ENCODE measurements at regions not wholly inside any gene's neighbourhood (a gene's known extent, or its start where the extent isn't known, plus 50 kb on each side); places are given as distances from the start of the nearest gene placed in this dataset.

DNA sequence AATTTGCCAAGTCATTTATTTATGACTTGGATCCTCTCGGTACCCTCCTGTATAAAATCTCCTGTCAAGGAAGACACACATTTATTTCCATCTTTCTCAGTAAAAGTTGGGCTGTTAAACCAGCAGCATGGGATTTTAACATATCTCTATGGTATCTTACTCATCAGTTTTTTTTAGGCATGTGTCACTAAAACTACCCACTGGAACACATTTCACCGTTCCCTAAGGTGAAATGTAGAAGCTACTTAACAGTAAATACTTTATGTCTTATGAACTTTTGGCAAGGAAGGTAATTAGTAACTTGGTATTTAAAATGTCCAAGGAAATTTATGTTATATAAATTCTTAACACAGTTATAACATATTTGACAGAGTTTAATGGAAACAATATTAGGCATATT, 152.5 kb upstream of the HDAC9 start:
- Histone ChIP-seq H3K36me3 (ENCODE audit: insufficient read depth) (no peaks in the 10 kb centered on the region), H3K27me3 (ENCODE audit: insufficient read depth) (no peaks in the 10 kb centered on the region), H3K4me3 (no peak overlapping the region), H3K4me2 (no peak overlapping the region), H4K20me1 (replicated peaks; ENCODE audit: insufficient read depth) (no peaks in the 10 kb centered on the region), H3K4me1 (ENCODE audit: insufficient read depth) (no peaks in the 10 kb centered on the region), H2AFZ (no peak overlapping the region), H3K79me2 (replicated peaks; ENCODE audit: insufficient read depth) (no peaks in the 10 kb centered on the region), H3K9me2 (ENCODE audit: insufficient read depth) (no peaks in the 10 kb centered on the region), H3K27ac (ENCODE audit: low read depth) (no peak overlapping the region), H3F3A (replicated peaks; ENCODE audit: low read depth) (no peaks in the 10 kb centered on the region)
- H3K27me3 Mint-ChIP-seq (ENCODE audit: insufficient read depth, low read depth, poor library complexity), result no peaks in the 10 kb centered on the region
- H3K27ac Mint-ChIP-seq, result no peak overlapping the region
- no peak overlapping the region for H3K4me3 Mint-ChIP-seq
- ATAC-seq, result no peak
- TF ChIP-seq ZNF114 (CRISPR knock-in tag; IDR thresholded peaks at IDR 0.05) (no peak), NANOG (IDR thresholded peaks at IDR 0.05; ENCODE audit: borderline replicate concordance) (no peak), STAT1 (IDR thresholded peaks at IDR 0.05; ENCODE audit: unreplicated experiment) (no peak), ZNF331 (CRISPR knock-in tag; IDR thresholded peaks at IDR 0.05; ENCODE audit: low read depth) (no peak), EZH2phosphoT487 (IDR thresholded peaks at IDR 0.05; ENCODE audit: unreplicated experiment) (no peak), EZH2 (IDR thresholded peaks at IDR 0.05; ENCODE audit: low read depth, unreplicated experiment) (no peak), JUNB (IDR thresholded peaks at IDR 0.05; ENCODE audit: unreplicated experiment) (no peak), POLR2AphosphoS5 (IDR thresholded peaks at IDR 0.05; ENCODE audit: low read depth) (no peak), CREB1 (CRISPR knock-in tag; IDR thresholded peaks at IDR 0.05; ENCODE audit: low read depth) (no peak)
- TF ChIP-seq, protein P1, sequence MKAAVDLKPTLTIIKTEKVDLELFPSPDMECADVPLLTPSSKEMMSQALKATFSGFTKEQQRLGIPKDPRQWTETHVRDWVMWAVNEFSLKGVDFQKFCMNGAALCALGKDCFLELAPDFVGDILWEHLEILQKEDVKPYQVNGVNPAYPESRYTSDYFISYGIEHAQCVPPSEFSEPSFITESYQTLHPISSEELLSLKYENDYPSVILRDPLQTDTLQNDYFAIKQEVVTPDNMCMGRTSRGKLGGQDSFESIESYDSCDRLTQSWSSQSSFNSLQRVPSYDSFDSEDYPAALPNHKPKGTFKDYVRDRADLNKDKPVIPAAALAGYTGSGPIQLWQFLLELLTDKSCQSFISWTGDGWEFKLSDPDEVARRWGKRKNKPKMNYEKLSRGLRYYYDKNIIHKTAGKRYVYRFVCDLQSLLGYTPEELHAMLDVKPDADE (IDR thresholded peaks at IDR 0.05), result no peak
- TF ChIP-seq, protein P2, sequence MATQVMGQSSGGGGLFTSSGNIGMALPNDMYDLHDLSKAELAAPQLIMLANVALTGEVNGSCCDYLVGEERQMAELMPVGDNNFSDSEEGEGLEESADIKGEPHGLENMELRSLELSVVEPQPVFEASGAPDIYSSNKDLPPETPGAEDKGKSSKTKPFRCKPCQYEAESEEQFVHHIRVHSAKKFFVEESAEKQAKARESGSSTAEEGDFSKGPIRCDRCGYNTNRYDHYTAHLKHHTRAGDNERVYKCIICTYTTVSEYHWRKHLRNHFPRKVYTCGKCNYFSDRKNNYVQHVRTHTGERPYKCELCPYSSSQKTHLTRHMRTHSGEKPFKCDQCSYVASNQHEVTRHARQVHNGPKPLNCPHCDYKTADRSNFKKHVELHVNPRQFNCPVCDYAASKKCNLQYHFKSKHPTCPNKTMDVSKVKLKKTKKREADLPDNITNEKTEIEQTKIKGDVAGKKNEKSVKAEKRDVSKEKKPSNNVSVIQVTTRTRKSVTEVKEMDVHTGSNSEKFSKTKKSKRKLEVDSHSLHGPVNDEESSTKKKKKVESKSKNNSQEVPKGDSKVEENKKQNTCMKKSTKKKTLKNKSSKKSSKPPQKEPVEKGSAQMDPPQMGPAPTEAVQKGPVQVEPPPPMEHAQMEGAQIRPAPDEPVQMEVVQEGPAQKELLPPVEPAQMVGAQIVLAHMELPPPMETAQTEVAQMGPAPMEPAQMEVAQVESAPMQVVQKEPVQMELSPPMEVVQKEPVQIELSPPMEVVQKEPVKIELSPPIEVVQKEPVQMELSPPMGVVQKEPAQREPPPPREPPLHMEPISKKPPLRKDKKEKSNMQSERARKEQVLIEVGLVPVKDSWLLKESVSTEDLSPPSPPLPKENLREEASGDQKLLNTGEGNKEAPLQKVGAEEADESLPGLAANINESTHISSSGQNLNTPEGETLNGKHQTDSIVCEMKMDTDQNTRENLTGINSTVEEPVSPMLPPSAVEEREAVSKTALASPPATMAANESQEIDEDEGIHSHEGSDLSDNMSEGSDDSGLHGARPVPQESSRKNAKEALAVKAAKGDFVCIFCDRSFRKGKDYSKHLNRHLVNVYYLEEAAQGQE (IDR thresholded peaks at IDR 0.05; ENCODE audit: unreplicated experiment), result no peak
- TF ChIP-seq, protein P3, sequence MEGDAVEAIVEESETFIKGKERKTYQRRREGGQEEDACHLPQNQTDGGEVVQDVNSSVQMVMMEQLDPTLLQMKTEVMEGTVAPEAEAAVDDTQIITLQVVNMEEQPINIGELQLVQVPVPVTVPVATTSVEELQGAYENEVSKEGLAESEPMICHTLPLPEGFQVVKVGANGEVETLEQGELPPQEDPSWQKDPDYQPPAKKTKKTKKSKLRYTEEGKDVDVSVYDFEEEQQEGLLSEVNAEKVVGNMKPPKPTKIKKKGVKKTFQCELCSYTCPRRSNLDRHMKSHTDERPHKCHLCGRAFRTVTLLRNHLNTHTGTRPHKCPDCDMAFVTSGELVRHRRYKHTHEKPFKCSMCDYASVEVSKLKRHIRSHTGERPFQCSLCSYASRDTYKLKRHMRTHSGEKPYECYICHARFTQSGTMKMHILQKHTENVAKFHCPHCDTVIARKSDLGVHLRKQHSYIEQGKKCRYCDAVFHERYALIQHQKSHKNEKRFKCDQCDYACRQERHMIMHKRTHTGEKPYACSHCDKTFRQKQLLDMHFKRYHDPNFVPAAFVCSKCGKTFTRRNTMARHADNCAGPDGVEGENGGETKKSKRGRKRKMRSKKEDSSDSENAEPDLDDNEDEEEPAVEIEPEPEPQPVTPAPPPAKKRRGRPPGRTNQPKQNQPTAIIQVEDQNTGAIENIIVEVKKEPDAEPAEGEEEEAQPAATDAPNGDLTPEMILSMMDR (conservative IDR thresholded peaks at IDR 0.05; ENCODE audit: low read depth in 2 of 2), result no peak
- TF ChIP-seq, protein P4, sequence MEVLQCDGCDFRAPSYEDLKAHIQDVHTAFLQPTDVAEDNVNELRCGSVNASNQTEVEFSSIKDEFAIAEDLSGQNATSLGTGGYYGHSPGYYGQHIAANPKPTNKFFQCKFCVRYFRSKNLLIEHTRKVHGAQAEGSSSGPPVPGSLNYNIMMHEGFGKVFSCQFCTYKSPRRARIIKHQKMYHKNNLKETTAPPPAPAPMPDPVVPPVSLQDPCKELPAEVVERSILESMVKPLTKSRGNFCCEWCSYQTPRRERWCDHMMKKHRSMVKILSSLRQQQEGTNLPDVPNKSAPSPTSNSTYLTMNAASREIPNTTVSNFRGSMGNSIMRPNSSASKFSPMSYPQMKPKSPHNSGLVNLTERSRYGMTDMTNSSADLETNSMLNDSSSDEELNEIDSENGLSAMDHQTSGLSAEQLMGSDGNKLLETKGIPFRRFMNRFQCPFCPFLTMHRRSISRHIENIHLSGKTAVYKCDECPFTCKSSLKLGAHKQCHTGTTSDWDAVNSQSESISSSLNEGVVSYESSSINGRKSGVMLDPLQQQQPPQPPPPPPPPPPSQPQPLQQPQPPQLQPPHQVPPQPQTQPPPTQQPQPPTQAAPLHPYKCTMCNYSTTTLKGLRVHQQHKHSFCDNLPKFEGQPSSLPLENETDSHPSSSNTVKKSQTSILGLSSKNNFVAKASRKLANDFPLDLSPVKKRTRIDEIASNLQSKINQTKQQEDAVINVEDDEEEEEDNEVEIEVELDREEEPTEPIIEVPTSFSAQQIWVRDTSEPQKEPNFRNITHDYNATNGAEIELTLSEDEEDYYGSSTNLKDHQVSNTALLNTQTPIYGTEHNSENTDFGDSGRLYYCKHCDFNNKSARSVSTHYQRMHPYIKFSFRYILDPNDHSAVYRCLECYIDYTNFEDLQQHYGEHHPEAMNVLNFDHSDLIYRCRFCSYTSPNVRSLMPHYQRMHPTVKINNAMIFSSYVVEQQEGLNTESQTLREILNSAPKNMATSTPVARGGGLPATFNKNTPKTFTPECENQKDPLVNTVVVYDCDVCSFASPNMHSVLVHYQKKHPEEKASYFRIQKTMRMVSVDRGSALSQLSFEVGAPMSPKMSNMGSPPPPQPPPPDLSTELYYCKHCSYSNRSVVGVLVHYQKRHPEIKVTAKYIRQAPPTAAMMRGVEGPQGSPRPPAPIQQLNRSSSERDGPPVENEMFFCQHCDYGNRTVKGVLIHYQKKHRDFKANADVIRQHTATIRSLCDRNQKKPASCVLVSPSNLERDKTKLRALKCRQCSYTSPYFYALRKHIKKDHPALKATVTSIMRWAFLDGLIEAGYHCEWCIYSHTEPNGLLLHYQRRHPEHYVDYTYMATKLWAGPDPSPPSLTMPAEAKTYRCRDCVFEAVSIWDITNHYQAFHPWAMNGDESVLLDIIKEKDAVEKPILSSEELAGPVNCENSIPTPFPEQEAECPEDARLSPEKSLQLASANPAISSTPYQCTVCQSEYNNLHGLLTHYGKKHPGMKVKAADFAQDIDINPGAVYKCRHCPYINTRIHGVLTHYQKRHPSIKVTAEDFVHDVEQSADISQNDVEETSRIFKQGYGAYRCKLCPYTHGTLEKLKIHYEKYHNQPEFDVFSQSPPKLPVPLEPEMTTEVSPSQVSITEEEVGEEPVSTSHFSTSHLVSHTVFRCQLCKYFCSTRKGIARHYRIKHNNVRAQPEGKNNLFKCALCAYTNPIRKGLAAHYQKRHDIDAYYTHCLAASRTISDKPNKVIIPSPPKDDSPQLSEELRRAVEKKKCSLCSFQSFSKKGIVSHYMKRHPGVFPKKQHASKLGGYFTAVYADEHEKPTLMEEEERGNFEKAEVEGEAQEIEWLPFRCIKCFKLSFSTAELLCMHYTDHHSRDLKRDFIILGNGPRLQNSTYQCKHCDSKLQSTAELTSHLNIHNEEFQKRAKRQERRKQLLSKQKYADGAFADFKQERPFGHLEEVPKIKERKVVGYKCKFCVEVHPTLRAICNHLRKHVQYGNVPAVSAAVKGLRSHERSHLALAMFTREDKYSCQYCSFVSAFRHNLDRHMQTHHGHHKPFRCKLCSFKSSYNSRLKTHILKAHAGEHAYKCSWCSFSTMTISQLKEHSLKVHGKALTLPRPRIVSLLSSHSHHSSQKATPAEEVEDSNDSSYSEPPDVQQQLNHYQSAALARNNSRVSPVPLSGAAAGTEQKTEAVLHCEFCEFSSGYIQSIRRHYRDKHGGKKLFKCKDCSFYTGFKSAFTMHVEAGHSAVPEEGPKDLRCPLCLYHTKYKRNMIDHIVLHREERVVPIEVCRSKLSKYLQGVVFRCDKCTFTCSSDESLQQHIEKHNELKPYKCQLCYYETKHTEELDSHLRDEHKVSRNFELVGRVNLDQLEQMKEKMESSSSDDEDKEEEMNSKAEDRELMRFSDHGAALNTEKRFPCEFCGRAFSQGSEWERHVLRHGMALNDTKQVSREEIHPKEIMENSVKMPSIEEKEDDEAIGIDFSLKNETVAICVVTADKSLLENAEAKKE (CRISPR knock-in tag; IDR thresholded peaks at IDR 0.05), result no peak
- peaks cover 8% of the 10 kb centered on the region; the same call in 2 of the 3 replicates for H3K9me3 Mint-ChIP-seq
- no peaks in the 10 kb centered on the region; the same call in 2 of the 3 replicates for H3K4me1 Mint-ChIP-seq
- DNase-seq (ENCODE audit: low spot score), result no peak
- H3K36me3 Mint-ChIP-seq (ENCODE audit: low read depth), result peaks cover 7% of the 10 kb centered on the region; the same call in 2 of the 3 replicates

All from GM23338 (cell line).